Effector memory CD4-positive, alpha-beta T cell (primary cell): ENCODE measurements at regions not wholly inside any gene's neighbourhood (a gene's known extent, or its start where the extent isn't known, plus 50 kb on each side); places are given as distances from the start of the nearest gene placed in this dataset.

Experiments used
- DNase-seq, 3 donors: peaks; one replicate each; pipeline ENCODE4 v3.0.0-alpha.2; 2020
- H3K27ac ChIP-seq: 2 replicates; pipeline ENCODE4 v1.7.0; 2013; ENCODE audit warnings: mild to moderate bottlenecking, low read length, moderate library complexity; ENCODE audit not compliant: insufficient read depth, poor library complexity, severe bottlenecking
- H3K27me3 ChIP-seq: replicated peaks from 2 replicates; pipeline ENCODE4 v1.7.0; 2013; ENCODE audit warnings: mild to moderate bottlenecking, low read length; ENCODE audit not compliant: insufficient read depth, control insufficient read depth, poor library complexity, severe bottlenecking
- H3K36me3 ChIP-seq: 2 replicates; pipeline ENCODE4 v1.7.0; 2013; ENCODE audit warnings: mild to moderate bottlenecking, low read length, moderate library complexity; ENCODE audit not compliant: control insufficient read depth, insufficient read depth
- H3K4me1 ChIP-seq: 2 replicates; pipeline ENCODE4 v1.7.0; 2013; ENCODE audit warnings: low read length, mild to moderate bottlenecking; ENCODE audit not compliant: control insufficient read depth, insufficient read depth, poor library complexity, severe bottlenecking
- H3K4me3 ChIP-seq: 2 replicates; pipeline ENCODE4 v1.7.0; 2013; ENCODE audit warnings: low read length, low read depth, mild to moderate bottlenecking; ENCODE audit not compliant: insufficient read depth, poor library complexity, severe bottlenecking
- H3K9me3 ChIP-seq: 2 replicates; pipeline ENCODE4 v1.7.0; 2013; ENCODE audit warnings: mild to moderate bottlenecking, low read length, moderate library complexity; ENCODE audit not compliant: control insufficient read depth

GRCh38 chr1:157289424-157290105, 151.4 kb upstream of the ETV3 start:
- Histone ChIP-seq H3K4me3 (no peak overlapping the region), H3K4me1 (no peaks in the 10 kb centered on the region), H3K27me3 (no peaks in the 10 kb centered on the region), H3K9me3 (no peaks in the 10 kb centered on the region), H3K27ac (no peak overlapping the region), H3K36me3 (no peaks in the 10 kb centered on the region)
- no peak for DNase-seq

- H3K4me1 ChIP-seq, result no peaks in the 10 kb centered on the region
- DNase-seq, result no peak
- H3K27me3 ChIP-seq, result no peaks in the 10 kb centered on the region
- H3K27ac ChIP-seq, result no peak overlapping the region
- H3K9me3 ChIP-seq, result no peaks in the 10 kb centered on the region
- H3K36me3 ChIP-seq, result no peaks in the 10 kb centered on the region
- H3K4me3 ChIP-seq, result no peak overlapping the region
Measured at GRCh38 chr1:157288996-157289395, 150.8 kb upstream of the ETV3 start.

GRCh38 chr1:157288492-157288891, 150.3 kb upstream of the ETV3 start:
- no peaks in the 10 kb centered on the region for H3K36me3 ChIP-seq
- H3K27me3 ChIP-seq, result no peaks in the 10 kb centered on the region
- H3K27ac ChIP-seq, result no peak overlapping the region
- no peaks in the 10 kb centered on the region for H3K9me3 ChIP-seq
- H3K4me1 ChIP-seq, result no peaks in the 10 kb centered on the region
- no peak for DNase-seq
- no peak overlapping the region for H3K4me3 ChIP-seq

- no peak overlapping the region for H3K27ac ChIP-seq
- H3K4me3 ChIP-seq, result no peak overlapping the region
- H3K36me3 ChIP-seq, result no peaks in the 10 kb centered on the region
- DNase-seq, result no peak
- H3K9me3 ChIP-seq, result no peaks in the 10 kb centered on the region
- no peaks in the 10 kb centered on the region for H3K27me3 ChIP-seq
- H3K4me1 ChIP-seq, result no peaks in the 10 kb centered on the region
Measured at GRCh38 chr1:157288006-157288405, 149.8 kb upstream of the ETV3 start.

- DNase-seq, result no peak
- H3K27ac ChIP-seq, result no peak overlapping the region
- H3K36me3 ChIP-seq, result no peaks in the 10 kb centered on the region
- H3K9me3 ChIP-seq, result no peaks in the 10 kb centered on the region
- H3K4me3 ChIP-seq, result no peak overlapping the region
- no peaks in the 10 kb centered on the region for H3K27me3 ChIP-seq
- no peaks in the 10 kb centered on the region for H3K4me1 ChIP-seq
Measured at GRCh38 chr1:157287462-157287861, 149.3 kb upstream of the ETV3 start.

GRCh38 chr1:157286646-157287420, 148.6 kb upstream of the ETV3 start:
- Histone ChIP-seq H3K9me3 (no peaks in the 10 kb centered on the region), H3K4me1 (no peaks in the 10 kb centered on the region), H3K27ac (no peak overlapping the region), H3K27me3 (no peaks in the 10 kb centered on the region), H3K4me3 (no peak overlapping the region), H3K36me3 (no peaks in the 10 kb centered on the region)
- no peak for DNase-seq

- H3K27me3 ChIP-seq, result no peaks in the 10 kb centered on the region
- DNase-seq, result no peak
- no peak overlapping the region for H3K27ac ChIP-seq
- H3K4me1 ChIP-seq, result no peaks in the 10 kb centered on the region
- no peak overlapping the region for H3K4me3 ChIP-seq
- no peaks in the 10 kb centered on the region for H3K36me3 ChIP-seq
- H3K9me3 ChIP-seq, result no peaks in the 10 kb centered on the region
Measured at GRCh38 chr1:157286096-157286495, 147.9 kb upstream of the ETV3 start.

- no peak for DNase-seq
Measured at GRCh38 chr1:157284451-157284850, 146.3 kb upstream of the ETV3 start.

GRCh38 chr1:157279802-157280140, 141.6 kb upstream of the ETV3 start:
- Histone ChIP-seq H3K9me3 (no peaks in the 10 kb centered on the region), H3K4me3 (no peak overlapping the region), H3K27me3 (peaks cover 11% of the 10 kb centered on the region), H3K36me3 (no peaks in the 10 kb centered on the region), H3K27ac (no peak overlapping the region), H3K4me1 (no peaks in the 10 kb centered on the region)
- DNase-seq, result no peak

More at GRCh38 chr1:157284451-157284850, 146.3 kb upstream of the ETV3 start:
- H3K27ac ChIP-seq, result no peak overlapping the region
- H3K4me1 ChIP-seq, result no peaks in the 10 kb centered on the region
- H3K27me3 ChIP-seq, result peaks cover 5% of the 10 kb centered on the region
- no peaks in the 10 kb centered on the region for H3K36me3 ChIP-seq
- no peak overlapping the region for H3K4me3 ChIP-seq
- H3K9me3 ChIP-seq, result no peaks in the 10 kb centered on the region

GRCh38 chr1:157279138-157279801, 141.1 kb upstream of the ETV3 start:
- Histone ChIP-seq H3K4me3 (no peak overlapping the region), H3K36me3 (no peaks in the 10 kb centered on the region), H3K27me3 (peaks cover 11% of the 10 kb centered on the region), H3K27ac (no peak overlapping the region), H3K4me1 (no peaks in the 10 kb centered on the region), H3K9me3 (no peaks in the 10 kb centered on the region)
- no peak for DNase-seq
